ENCODE measurements at regions not wholly inside any gene's neighbourhood (a gene's known extent, or its start where the extent isn't known, plus 50 kb on each side); places are given as distances from the start of the nearest gene placed in this dataset.

DNA sequence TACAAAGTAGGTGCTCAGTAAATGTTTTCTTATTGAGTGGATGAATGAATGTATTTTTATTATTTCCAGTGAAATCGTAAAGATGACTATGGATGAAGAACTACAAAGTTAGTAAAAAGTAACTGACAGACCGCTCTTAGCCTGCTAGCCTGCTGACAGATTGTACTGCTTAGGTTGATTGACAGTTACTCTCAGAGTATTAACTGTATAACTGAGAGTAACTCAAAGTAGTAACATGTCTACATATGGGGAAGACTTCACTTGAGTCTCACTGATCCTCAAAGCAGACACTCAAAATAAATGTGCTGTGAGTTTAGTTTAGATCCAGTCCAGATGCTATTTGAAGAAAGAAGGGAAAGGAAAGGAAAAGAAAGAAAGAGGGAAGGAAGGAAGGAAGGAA is 272.3 kb upstream of the AMIGO2 start:
- TF ChIP-seq CTCF (IDR thresholded peaks at IDR 0.05; ENCODE audit: low read depth, low read length, missing control alignments) = no peak
- no peak for DNase-seq (ENCODE audit: low read depth)
- no peak overlapping the region for H3K4me3 ChIP-seq (ENCODE audit: low read depth, low read length)

DNA sequence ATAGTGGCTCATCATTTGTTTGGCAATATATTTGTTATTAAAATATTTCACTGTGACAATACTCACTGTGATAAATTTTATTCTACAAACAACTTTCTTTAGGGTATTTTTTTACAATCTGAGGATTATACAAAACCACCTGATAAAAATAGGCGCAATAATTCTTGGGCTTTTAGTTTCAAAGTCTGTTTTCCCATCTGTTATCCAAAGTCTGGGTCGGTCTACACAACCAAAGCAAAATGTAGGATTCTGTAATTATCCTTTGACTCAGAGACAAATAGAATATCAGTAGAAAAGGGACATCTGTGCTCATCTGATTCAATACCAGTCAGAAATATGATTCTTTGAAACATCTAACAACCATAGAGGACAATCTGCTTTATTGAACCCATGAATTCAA is 271.8 kb upstream of the AMIGO2 start:
- no peak overlapping the region for H3K4me3 ChIP-seq (ENCODE audit: low read depth, low read length)
- no peak for TF ChIP-seq CTCF (IDR thresholded peaks at IDR 0.05; ENCODE audit: low read depth, low read length, missing control alignments)
- no peak for DNase-seq (ENCODE audit: low read depth)

GRCh38 chr12:47350062-47350408 is 270.3 kb upstream of the AMIGO2 start:
- no peak for DNase-seq (ENCODE audit: low read depth)
- no peak overlapping the region for H3K4me3 ChIP-seq (ENCODE audit: low read depth, low read length)
- TF ChIP-seq CTCF (IDR thresholded peaks at IDR 0.05; ENCODE audit: low read depth, low read length, missing control alignments) = no peak

DNA sequence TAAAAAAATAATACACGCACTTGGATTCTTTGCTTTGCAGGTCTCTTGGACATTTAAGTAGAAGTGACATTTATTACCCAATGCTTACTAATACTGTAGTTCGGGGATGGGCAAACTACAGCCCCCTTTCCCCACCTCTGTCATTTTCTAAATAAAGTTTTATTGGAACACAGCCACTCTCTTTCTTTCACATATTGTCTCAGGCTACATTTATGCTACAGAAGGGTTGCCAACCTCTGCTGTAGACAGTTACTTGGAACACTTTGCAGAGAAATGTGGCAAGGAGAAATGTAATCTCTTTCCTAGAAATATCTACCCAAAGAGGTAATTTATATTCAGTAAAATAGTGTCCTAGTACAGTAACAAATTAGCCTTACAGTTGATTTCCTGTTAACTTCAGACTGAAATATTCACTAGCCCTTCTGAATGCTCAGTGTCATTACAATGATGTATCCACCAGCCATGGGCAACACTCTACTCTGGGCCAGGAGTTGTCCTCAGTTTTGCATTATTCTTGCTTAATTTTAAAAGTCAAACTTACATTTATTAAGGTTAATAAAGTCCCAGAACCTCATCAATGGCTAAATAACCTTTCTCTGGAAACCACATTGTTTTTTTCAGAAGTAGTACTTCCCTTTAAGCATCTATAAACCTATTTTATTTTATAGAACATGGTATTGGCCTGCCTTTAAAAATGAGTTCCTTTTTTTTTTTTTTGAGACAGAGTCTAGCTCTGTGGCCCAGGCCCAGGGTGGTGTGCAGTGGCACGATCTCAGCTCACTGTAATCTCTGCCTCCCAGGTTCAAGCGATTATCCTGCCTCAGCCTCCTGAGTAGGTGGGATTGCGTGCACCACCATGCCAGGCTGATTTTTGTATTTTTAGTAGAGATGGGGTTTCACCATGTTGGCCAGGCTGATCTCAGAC is 269.6 kb upstream of the AMIGO2 start:
- no peak for DNase-seq (ENCODE audit: low read depth)

GRCh38 chr12:47348206-47348605 is 268.4 kb upstream of the AMIGO2 start:
- H3K4me3 ChIP-seq (ENCODE audit: low read depth, low read length) = no peak overlapping the region
- no peak for DNase-seq (ENCODE audit: low read depth)
- TF ChIP-seq CTCF (IDR thresholded peaks at IDR 0.05; ENCODE audit: low read depth, low read length, missing control alignments) = no peak

More for the DNA sequence above, 269.6 kb upstream of the AMIGO2 start:
- no peak overlapping the region for H3K4me3 ChIP-seq (ENCODE audit: low read depth, low read length)
- TF ChIP-seq CTCF (IDR thresholded peaks at IDR 0.05; ENCODE audit: low read depth, low read length, missing control alignments) = no peak

- H3K4me3 ChIP-seq (ENCODE audit: low read depth, low read length) = no peak overlapping the region
- TF ChIP-seq CTCF (IDR thresholded peaks at IDR 0.05; ENCODE audit: low read depth, low read length, missing control alignments) = no peak
- DNase-seq (ENCODE audit: low read depth) = no peak
Measured at GRCh38 chr12:47346251-47347019, 266.7 kb upstream of the AMIGO2 start.

Data from GM12864 (cell line).